Activated T-cell treated with anti-CD3 and anti-CD28 coated beads, Interleukin-2, amount 50 U/mL, for 4 hours (primary cell): ENCODE measurements at regions not wholly inside any gene's neighbourhood (a gene's known extent, or its start where the extent isn't known, plus 50 kb on each side); places are given as distances from the start of the nearest gene placed in this dataset.
"Not testable (repeated sequence)": the region's sequence is repeated elsewhere in the genome, so short reads cannot be mapped to it uniquely, and the experiment has no call there.

Source experiments
- ATAC-seq, 2 donors: fragments of 200-7000 bp; cut with Tn5 transposase; one replicate each; pipeline ENCODE4 v1.10.0; 2021
- DNase-seq: peaks from one replicate; pipeline ENCODE4 v3.0.0-alpha.2; 2020
- H3K27me3 Mint-ChIP-seq: one replicate; pipeline ENCODE4 v1.8.0; 2021; ENCODE audit warnings: low read depth, mixed read lengths
- H3K36me3 Mint-ChIP-seq: one replicate; pipeline ENCODE4 v1.8.0; 2022; ENCODE audit warnings: mixed read lengths; ENCODE audit not compliant: insufficient read depth
- H3K4me1 Mint-ChIP-seq: one replicate; pipeline ENCODE4 v1.8.0; 2021; ENCODE audit warnings: low read depth, mixed read lengths
- H3K4me3 Mint-ChIP-seq: one replicate; pipeline ENCODE4 v1.8.0; 2021; ENCODE audit warnings: mild to moderate bottlenecking, moderate library complexity, mixed read lengths
- H3K9me3 Mint-ChIP-seq: one replicate; pipeline ENCODE4 v1.8.0; 2021; ENCODE audit warnings: mixed read lengths

- ATAC-seq, H3K4me1 Mint-ChIP-seq, H3K9me3 Mint-ChIP-seq, H3K36me3 Mint-ChIP-seq, H3K27me3 Mint-ChIP-seq, DNase-seq, H3K4me3 Mint-ChIP-seq: not testable (repeated sequence)
Observed at GRCh38 chr7:55714370-55714769, 142.1 kb upstream of the VOPP1 start.

- H3K9me3 Mint-ChIP-seq, H3K36me3 Mint-ChIP-seq, H3K4me3 Mint-ChIP-seq, H3K27me3 Mint-ChIP-seq, ATAC-seq, H3K4me1 Mint-ChIP-seq, DNase-seq: not testable (repeated sequence)
Observed at GRCh38 chr7:55710312-55710711, 138.0 kb upstream of the VOPP1 start.

DNA sequence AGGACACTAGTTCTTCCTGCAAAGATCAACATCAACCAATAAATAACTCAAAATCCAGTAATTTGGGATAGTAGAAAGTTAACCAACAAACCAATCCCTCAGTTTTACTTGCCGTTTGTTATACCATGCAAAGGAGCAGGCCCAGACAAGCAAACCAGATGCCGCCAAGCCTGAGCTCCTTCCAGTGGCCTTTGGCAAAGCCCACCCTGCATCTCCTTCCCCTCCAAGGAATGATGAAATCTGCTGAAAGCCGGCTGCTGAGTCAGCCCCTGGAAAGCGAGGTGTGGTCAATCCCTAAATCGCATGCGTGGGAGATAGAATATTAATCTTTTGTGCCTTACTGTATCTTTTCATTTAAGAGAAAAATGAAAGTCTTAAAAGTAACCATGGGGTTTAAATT, 135.7 kb upstream of the VOPP1 start:
- H3K4me3 Mint-ChIP-seq, H3K36me3 Mint-ChIP-seq, ATAC-seq, DNase-seq, H3K9me3 Mint-ChIP-seq, H3K27me3 Mint-ChIP-seq, H3K4me1 Mint-ChIP-seq: not testable (repeated sequence)

DNA sequence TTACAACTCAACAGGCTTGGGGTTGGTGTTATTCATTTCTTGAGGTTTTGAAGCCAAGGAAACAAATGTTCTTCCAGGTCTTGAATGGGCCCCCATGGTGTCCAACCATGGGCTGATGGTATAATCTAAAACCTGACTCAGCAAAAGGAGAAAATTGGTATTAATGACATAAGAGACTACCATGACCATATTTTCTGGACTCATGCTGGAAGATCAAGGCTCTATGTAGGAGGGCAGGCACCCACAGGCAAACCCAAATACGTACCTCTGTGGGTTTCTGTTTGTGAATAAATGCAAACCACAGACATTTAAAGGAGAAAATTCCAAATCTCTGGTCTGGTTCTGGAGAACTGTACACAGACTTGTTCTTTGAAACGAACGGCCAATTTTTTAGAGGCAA, 135.1 kb upstream of the VOPP1 start:
- not testable (repeated sequence) for H3K4me1 Mint-ChIP-seq, H3K36me3 Mint-ChIP-seq, H3K9me3 Mint-ChIP-seq, ATAC-seq, H3K4me3 Mint-ChIP-seq, H3K27me3 Mint-ChIP-seq, DNase-seq

DNA sequence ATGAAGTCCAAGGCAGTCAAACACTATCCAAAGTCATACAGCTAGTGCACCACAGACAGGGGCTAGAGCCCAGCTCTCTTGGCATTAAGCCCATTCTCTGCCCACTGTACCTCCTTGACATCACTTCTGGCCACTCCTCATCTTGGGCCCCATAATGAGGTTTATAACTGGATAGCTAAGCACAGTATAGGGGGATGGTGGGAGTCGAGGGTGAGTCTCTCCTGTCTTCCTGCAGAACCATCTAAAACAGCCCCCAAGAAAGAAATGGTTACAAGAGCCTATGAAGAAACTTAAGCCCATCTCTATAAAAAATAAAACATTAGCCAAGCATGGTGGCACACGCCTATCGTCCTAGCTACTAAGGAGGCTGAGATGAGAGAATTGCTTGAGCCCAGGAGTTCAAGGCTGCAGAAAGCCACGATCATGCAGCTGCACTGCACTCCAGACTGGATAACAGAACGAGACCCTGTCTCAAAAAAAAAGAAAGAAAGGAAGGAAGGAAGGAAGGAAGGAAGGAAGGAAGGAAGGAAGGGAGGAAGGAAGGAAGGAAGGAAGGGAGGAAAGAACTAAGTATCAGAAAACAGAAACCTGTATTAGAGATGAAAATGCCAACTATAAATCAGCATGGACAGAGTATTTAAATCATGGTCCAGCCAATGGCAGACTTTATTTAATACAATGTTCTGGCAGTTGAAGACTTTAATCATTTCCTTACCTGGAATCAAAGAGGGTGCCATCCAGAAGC, 134.3 kb upstream of the VOPP1 start:
- H3K9me3 Mint-ChIP-seq, H3K36me3 Mint-ChIP-seq, H3K4me3 Mint-ChIP-seq, ATAC-seq, DNase-seq, H3K4me1 Mint-ChIP-seq, H3K27me3 Mint-ChIP-seq: not testable (repeated sequence)

GRCh38 chr7:55705728-55706450, 133.6 kb upstream of the VOPP1 start:
- H3K9me3 Mint-ChIP-seq, ATAC-seq, H3K27me3 Mint-ChIP-seq, H3K4me1 Mint-ChIP-seq, H3K4me3 Mint-ChIP-seq, DNase-seq, H3K36me3 Mint-ChIP-seq: not testable (repeated sequence)

DNA sequence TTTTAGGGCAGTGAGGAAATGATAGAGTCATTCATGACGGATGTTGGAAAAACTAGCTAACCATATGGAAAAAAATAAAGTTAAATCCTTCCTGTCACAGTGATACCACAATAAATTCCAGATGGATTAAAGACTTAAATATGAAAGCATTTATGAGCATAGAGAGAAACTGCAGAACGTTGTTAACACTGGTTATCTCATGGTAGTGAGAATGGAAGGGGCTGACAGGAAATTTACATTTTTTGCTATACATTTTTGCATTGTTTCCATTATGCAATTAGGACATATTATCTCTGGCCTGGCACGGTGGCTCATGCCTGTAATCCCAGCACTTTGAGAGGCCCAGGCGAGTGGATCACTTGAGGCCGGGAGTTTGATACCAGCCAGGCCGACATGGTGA, 130.5 kb upstream of the VOPP1 start:
- ATAC-seq, H3K4me1 Mint-ChIP-seq, H3K27me3 Mint-ChIP-seq, H3K9me3 Mint-ChIP-seq, DNase-seq, H3K36me3 Mint-ChIP-seq, H3K4me3 Mint-ChIP-seq: not testable (repeated sequence)

GRCh38 chr7:55699450-55699842, 127.1 kb upstream of the VOPP1 start:
- H3K36me3 Mint-ChIP-seq, H3K4me3 Mint-ChIP-seq, H3K9me3 Mint-ChIP-seq, H3K27me3 Mint-ChIP-seq, DNase-seq, ATAC-seq, H3K4me1 Mint-ChIP-seq: not testable (repeated sequence)

DNA sequence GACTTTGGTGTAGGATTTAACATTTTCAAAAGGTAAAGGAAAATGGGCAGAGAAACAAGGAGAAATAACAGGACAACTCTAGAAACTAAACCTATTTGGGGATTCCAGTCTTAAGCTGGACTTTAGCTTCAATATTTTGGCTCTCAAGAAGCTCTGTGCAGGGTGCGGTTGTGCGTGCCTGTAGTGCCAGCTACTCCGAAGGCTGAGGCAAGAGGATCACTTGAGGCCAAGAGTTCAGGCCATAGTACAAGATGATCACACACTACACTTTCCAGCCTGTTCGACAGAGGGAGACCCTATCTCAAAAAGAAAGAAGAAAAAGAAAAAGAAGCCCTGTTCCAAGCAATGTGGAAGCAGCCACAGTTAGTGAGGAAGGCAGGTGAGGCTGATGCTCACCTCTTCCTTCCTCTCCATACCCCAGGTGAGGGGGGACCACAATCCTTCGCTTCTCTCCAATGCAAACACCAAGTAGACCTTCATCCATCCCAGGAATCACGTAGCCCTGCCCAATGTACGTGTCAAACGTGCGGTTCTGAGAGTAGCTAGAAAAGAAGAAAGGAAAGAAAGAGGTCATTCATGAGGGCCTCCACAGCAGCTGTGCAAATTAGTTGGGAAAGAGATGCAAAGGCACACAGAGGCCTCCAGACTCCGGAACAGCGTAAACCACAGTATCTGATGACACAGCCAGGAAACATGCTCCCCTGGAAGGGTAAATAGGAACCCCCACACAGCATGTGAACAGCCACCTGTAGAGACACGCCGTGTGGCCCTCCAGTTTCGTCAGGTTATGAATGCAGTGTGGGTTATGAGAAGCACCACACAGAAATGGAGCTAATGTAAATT, 126.5 kb upstream of the VOPP1 start:
- not testable (repeated sequence) for H3K4me3 Mint-ChIP-seq, H3K27me3 Mint-ChIP-seq, DNase-seq, H3K9me3 Mint-ChIP-seq, ATAC-seq, H3K4me1 Mint-ChIP-seq, H3K36me3 Mint-ChIP-seq

GRCh38 chr7:55695893-55696701, 123.8 kb upstream of the VOPP1 start:
- not testable (repeated sequence) for H3K27me3 Mint-ChIP-seq, DNase-seq, H3K4me3 Mint-ChIP-seq, ATAC-seq, H3K4me1 Mint-ChIP-seq, H3K36me3 Mint-ChIP-seq, H3K9me3 Mint-ChIP-seq

DNA sequence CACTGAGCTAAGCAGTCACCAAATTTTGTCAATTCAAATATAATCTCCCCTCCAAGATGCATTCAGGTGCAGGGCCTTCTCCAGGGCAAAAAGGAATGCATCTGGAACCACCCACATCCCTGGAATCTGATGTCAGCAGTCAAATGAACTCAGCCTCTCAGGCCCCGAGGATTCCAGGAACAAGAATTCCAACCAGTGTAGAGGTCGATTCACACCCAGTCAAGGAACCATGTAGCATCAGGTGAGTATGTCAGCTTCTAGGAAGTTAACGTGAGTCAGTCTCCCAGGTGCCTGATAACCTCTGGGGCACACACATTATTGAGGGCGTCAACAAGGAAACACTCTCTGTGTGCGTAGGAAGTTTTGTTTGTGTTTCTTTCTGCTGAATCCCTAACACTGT, 122.2 kb upstream of the VOPP1 start:
- H3K36me3 Mint-ChIP-seq, H3K27me3 Mint-ChIP-seq, H3K4me3 Mint-ChIP-seq, H3K4me1 Mint-ChIP-seq, H3K9me3 Mint-ChIP-seq, DNase-seq, ATAC-seq: not testable (repeated sequence)

- not testable (repeated sequence) for H3K36me3 Mint-ChIP-seq, H3K9me3 Mint-ChIP-seq, H3K4me3 Mint-ChIP-seq, DNase-seq, ATAC-seq, H3K27me3 Mint-ChIP-seq, H3K4me1 Mint-ChIP-seq
Observed at GRCh38 chr7:55688684-55689681, 116.7 kb upstream of the VOPP1 start.

DNA sequence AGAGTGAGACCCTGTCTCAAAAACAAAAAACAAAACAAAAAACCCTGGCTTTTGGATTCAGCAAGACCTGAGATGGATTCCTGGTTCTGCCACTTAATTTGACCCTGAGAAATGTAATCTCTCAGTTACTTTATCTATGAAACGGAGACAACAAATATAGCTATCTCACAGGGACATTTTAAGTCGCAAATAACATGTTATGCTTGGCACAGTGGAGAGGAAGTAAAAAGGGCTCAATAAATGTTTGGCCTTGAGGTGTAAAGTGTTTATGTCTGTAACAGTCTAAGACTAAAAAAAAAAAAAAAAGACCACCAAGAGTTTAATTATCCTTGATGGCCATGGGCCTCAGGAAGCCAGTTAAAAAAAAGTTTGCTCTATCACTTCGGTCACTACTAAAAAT, 116.0 kb upstream of the VOPP1 start:
- DNase-seq, H3K9me3 Mint-ChIP-seq, ATAC-seq, H3K36me3 Mint-ChIP-seq, H3K4me1 Mint-ChIP-seq, H3K27me3 Mint-ChIP-seq, H3K4me3 Mint-ChIP-seq: not testable (repeated sequence)
